ENCODE measurements at regions not wholly inside any gene's neighbourhood (a gene's known extent, or its start where the extent isn't known, plus 50 kb on each side); places are given as distances from the start of the nearest gene placed in this dataset.

DNA sequence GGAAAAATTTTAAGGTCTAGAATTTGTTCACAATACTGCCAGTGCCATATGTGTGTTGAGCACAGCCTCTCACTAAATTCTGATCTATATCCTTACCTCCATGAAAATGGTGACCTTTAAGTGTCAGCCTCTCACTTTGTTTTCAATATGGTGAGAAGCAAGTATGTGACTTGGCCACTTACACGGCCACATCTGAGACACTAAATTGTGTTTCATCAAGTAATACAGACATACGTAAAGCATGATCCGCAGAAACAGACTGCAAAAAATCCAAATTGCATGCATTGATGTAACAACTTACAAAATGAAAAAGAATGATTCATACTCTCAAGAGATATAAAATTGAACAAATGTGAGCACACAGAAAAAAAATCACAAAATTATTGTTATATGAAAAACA, 55.2 kb upstream of the UGP2 start:
- DNase-seq = no peak

DNA sequence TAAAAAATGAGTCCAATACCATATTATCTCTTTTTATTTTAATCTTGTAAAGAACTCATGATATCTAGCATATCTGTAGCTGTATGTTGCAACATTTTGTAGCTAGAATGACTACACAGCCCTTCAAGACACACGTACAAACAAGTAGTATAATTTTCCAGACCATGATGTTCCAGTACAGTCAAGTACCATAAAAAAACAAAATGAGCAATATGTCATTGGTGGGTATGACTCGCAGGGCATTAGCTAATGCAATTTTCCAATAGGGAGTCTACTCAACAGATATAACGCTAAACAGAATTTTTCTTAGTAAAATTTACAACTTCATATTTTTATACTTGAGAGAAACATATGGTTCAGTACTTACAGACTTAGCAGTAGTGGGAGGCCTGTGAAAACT, 53.6 kb upstream of the UGP2 start:
- no peak for DNase-seq

DNA sequence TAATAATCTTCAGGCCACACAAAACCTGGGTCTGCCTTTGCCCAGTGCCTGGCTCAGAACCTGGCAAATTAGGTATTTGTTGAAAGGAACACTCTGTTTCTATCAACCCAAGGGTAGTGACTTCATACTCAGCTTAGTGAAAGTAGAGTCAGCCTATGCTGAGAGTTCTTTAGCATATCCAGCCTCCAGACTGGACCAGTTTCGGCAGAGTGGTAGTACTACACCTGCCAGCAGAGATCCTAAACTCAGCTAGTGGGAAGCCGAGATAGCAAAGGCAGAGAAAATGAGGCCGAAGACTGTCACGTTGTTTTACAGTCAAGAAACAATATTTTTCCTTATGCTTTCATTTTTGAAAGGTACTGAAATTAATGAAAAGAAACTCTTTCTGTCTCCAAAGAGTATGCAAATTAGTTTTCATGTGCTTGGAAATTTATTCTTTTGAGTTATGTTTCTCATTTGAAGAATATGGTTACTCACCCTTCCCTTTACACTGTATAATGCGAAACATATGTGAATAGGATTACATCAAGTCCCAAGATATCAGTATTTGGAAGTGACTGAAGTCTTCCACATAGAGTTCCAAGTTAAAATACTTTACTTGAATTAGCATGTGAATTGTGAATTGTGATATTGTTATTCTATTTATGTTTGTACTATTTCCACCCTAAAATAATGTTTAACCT, 52.2 kb upstream of the UGP2 start:
- no peak for DNase-seq

DNA sequence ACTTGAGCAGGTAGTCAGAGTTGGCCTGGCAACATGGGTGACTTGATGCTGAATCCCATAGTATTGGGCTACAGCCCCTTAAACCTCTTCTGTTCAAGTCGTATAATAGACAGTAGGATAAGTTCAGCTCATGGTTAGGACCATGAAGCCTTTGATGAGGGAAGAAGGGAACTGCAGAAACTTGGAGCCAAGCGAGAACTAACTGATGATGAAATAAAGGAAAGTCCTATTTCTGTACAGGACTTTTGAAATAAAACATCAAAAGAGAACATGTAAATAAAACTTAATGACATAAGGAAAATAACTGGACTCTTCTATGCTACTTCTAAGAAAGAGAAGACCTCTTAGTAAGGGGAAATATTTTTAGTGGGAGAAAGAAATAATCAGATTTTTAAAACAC, 51.2 kb upstream of the UGP2 start:
- DNase-seq = no peak

DNA sequence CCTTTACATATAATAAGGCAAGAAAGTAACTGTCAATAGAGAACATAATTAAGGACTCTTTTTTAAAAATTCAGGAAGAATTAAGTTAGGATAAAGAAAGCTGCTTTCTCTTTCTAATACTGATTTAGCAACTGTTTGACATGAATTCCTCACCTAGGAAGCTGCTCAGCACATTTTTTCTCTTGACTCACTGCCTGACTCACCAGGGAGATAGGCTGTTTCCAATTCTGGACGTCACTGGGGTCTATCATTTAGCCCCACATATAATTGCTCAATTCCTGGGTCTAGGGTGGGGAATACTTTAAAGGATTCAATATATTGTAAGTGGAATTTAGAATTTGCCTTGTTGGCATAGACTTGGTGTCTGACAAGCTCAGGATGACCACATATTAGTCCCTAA, 50.8 kb upstream of the UGP2 start:
- DNase-seq = peak in 1 of 2 experiments; percentile 34

DNA sequence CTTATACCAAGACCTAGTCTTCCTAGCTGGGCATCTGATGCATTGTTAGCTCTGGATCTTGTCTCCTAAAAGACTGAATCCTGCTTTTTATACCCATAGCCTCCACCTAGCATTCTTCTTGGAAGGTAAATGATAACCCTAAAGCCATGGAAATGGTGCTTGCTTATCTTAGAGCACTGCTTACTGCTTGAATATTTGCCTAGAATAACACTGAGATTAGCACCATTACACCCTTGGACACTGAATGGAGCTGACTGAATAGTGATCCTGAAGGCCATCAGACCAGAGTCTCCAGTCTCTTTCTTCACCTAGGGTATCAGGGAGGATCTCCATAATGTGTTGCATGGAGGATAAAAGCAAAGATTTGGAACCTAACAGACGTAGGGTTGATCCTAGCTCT, 50.3 kb upstream of the UGP2 start:
- DNase-seq = no peak
